Neuron (in vitro differentiated cells): ENCODE measurements at regions not wholly inside any gene's neighbourhood (a gene's known extent, or its start where the extent isn't known, plus 50 kb on each side); places are given as distances from the start of the nearest gene placed in this dataset.

Experiments
- H2AFZ ChIP-seq: one replicate; pipeline ENCODE4 v1.6.1; 2013; ENCODE audit warnings: low read depth, mild to moderate bottlenecking, inconsistent platforms, low read length, moderate library complexity
- H3K27me3 ChIP-seq: one replicate; pipeline ENCODE4 v1.6.1; 2013; ENCODE audit warnings: low read length; ENCODE audit not compliant: insufficient read depth
- H3K36me3 ChIP-seq: one replicate; pipeline ENCODE4 v1.6.1; 2013; ENCODE audit warnings: low read length; ENCODE audit not compliant: insufficient read depth
- H3K4me1 ChIP-seq: one replicate; pipeline ENCODE4 v1.6.1; 2013; ENCODE audit warnings: low read length; ENCODE audit not compliant: insufficient read depth
- H3K4me3 ChIP-seq: 2 replicates; pipeline ENCODE4 v1.5.1; 2013; ENCODE audit warnings: mild to moderate bottlenecking, low read length, moderate library complexity
- H3K9me3 ChIP-seq: one replicate; pipeline ENCODE4 v1.6.1; 2013; ENCODE audit warnings: low read length

DNA sequence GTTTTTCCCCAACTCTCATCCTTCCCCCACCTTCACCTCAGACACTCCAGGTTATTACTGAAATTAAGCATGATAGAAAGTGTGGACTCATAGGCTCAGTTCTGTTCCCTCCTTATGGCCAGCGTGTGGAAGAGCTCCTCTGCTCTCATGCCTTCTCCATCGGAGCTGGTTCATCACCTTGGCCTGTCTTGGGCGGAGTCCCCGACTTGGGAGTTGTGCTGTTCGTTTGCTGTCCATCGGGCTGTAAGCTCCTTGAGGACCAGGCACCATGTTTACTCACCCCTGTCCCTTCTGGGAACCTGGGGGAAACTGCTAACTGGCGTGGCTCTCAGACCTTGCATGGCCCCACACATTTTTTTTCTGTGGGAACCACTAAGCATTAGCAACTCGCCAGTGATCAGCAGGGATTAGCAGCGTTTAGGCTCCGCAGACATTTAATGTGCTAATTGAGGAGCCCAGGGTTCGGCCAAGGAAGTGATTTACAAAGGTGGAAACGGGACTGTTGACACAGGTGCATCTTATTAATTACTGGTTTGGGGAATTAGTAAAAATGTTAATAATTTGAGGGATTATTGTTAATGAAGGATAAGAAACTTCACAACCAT is 123.8 kb downstream of the TM9SF2 start:
- no peaks in the 10 kb centered on the region for H3K9me3 ChIP-seq
- H2AFZ ChIP-seq = no peak overlapping the region
- H3K36me3 ChIP-seq = no peaks in the 10 kb centered on the region
- H3K4me1 ChIP-seq = peaks cover 5% of the 10 kb centered on the region
- no peaks in the 10 kb centered on the region for H3K27me3 ChIP-seq
- no peak overlapping the region for H3K4me3 ChIP-seq

DNA sequence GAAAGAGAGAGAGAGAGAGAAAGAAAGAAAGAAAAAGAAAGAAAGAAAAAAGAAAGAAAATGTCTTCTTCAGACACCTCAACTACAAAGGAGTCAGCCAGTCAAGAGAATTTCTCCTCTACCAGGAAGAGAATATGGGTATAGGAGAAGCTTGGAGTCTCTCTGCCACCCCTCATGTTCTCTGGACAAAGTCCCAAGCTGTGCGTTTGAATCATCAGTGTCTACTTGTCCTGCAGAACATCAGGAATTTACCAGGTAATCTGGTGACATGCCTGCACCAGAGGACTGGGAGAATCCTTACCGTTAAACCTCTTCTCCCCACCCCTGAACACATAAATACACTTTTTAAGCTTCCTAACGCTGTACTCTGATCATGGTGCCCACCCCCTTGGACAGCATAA is 119.5 kb downstream of the TM9SF2 start:
- Histone ChIP-seq H2AFZ (no peak overlapping the region), H3K36me3 (no peaks in the 10 kb centered on the region), H3K9me3 (no peaks in the 10 kb centered on the region), H3K4me1 (peaks cover 3% of the 10 kb centered on the region), H3K27me3 (no peaks in the 10 kb centered on the region), H3K4me3 (no peak overlapping the region)

DNA sequence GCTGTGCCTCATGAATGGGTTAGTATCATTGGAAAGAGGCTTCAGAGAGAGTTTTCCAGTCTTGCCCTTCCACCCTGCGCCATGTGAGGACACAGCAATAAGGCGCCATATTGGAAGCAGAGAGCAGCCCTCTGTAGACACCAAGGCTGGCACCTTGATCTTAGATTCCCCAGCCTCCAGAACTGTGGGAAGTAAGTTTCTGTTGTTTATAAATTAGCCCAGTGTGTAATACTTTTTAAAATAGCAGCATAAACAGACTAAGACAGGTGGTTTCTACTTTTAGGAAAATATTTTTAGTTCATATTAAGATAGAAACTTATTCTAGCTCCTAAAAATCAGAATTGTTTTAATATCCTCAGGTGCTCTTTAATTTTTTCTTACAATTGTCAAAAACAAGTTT is 117.9 kb downstream of the TM9SF2 start:
- H3K27me3 ChIP-seq = no peaks in the 10 kb centered on the region
- H3K36me3 ChIP-seq = no peaks in the 10 kb centered on the region
- no peak overlapping the region for H3K4me3 ChIP-seq
- H3K4me1 ChIP-seq = peaks cover 3% of the 10 kb centered on the region
- no peaks in the 10 kb centered on the region for H3K9me3 ChIP-seq
- no peak overlapping the region for H2AFZ ChIP-seq

DNA sequence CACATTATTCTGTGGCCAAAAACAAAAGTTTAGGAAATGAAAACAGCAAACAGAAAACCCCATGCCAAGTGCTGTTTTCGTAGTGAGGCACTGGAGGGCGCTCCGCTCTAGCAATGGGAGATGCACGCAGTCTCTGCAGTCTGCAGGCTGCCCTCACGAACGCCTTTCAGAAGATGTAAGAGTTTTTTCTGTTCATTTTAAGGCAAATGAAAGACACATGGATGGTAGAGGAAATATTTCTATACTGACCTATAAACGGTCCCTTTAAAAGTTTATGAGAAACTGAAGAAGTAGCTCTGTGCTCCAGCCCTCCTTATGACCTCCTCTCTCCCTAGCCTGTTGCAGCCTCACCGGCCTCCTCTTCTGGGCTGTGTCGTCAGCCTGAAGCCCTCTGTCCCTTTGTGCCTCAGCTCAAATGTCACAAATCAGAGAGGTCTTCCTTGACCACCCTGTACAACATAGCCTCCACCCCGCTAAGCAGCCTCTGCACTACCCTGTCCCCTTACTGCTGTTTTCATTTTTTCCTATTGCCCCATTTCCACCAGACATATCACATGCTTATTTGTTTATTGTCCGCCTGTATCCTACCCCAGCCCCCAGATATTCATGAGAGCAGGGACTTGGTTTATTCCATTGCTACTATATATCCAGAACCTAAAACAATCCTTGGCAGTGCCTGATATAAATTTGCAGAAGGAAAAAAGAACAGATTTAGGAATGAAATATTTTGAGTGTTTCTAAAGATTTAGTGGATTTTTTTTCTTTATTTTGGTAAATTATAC is 116.4 kb downstream of the TM9SF2 start:
- no peaks in the 10 kb centered on the region for H3K9me3 ChIP-seq
- peak overlapping the region; percentile 36 for H3K4me3 ChIP-seq
- H3K27me3 ChIP-seq = no peaks in the 10 kb centered on the region
- H2AFZ ChIP-seq = peak overlapping the region; percentile 29
- H3K36me3 ChIP-seq = no peaks in the 10 kb centered on the region
- peaks cover 15% of the 10 kb centered on the region for H3K4me1 ChIP-seq

DNA sequence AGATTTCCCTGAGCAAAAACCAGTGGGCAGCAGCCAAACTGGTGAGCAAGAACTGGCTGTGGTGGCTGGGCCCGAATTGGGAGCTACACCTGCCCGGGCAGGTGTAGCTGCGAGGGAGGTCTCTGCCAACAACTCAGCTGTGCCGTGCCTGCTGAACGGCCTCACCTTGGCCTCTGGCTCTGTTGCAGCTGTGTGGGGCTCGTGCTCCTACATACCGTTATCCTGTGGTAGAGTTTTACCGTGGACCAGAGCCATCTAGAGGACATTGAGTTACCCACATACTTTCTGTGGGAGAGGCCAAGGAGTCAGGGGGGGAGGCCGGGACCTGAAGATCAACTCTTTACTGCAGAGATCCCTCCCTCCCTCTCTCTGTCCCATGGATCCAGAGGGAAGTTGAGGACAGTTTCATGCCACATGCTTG is 113.2 kb downstream of the TM9SF2 start:
- H3K4me3 ChIP-seq = no peak overlapping the region
- H2AFZ ChIP-seq = no peak overlapping the region
- no peaks in the 10 kb centered on the region for H3K27me3 ChIP-seq
- H3K9me3 ChIP-seq = no peaks in the 10 kb centered on the region
- peaks cover 15% of the 10 kb centered on the region for H3K4me1 ChIP-seq
- no peaks in the 10 kb centered on the region for H3K36me3 ChIP-seq
